WTC11 (cell line): ENCODE measurements at regions not wholly inside any gene's neighbourhood (a gene's known extent, or its start where the extent isn't known, plus 50 kb on each side); places are given as distances from the start of the nearest gene placed in this dataset.

Experiments used
- ATAC-seq: fragments of 200-7000 bp; cut with Tn5 transposase; 2 replicates; pipeline ENCODE4 v1.10.0; 2021; ENCODE audit warnings: mild to moderate bottlenecking, moderate library complexity
- CTCF ChIA-PET: fragments of 300-600 bp; sonication (Branson Sonifier 250); formaldehyde crosslinking; loops from one replicate; lab custom pipeline; 2021; ENCODE audit warnings: antibody characterized with exemption; lab: Charles Lee
- POLR2A ChIA-PET: fragments of 350-600 bp; sonication (Branson Sonifier 250); formaldehyde crosslinking; loops from one replicate; lab custom pipeline; 2021; ENCODE audit warnings: antibody characterized with exemption; lab: Charles Lee
- DNase-seq: peaks from one replicate; pipeline ENCODE4 v3.0.0; 2021; ENCODE audit warnings: low spot score
- H3K27ac Mint-ChIP-seq: 2 replicates; pipeline ENCODE4 v1.8.0; 2021; ENCODE audit warnings: mixed read lengths
- H3K27me3 Mint-ChIP-seq: 2 replicates; pipeline ENCODE4 v1.8.0; 2021; ENCODE audit warnings: low read depth, mild to moderate bottlenecking, moderate library complexity, mixed read lengths
- H3K36me3 Mint-ChIP-seq: 2 replicates; pipeline ENCODE4 v1.8.0; 2021; ENCODE audit warnings: mixed read lengths
- H3K4me1 Mint-ChIP-seq: 2 replicates; pipeline ENCODE4 v1.8.0; 2022; ENCODE audit warnings: mixed read lengths
- H3K4me3 Mint-ChIP-seq: 2 replicates; pipeline ENCODE4 v1.8.0; 2021; ENCODE audit warnings: mild to moderate bottlenecking, moderate library complexity, mixed read lengths
- H3K9me3 Mint-ChIP-seq: 2 replicates; pipeline ENCODE4 v1.8.0; 2021; ENCODE audit warnings: mixed read lengths
- CTCF ChIP-seq: fragments of 200-600 bp; IDR thresholded peaks from 2 replicates; pipeline ENCODE4 v1.8.0; 2022; ENCODE audit warnings: antibody characterized with exemption
- E2F4 ChIP-seq: sonication (generic); formaldehyde crosslinking; IDR thresholded peaks from 2 replicates; pipeline ENCODE4 v1.8.1; 2022; ENCODE audit warnings: low read depth, mild to moderate bottlenecking, moderate library complexity, missing genetic modification reagents, borderline replicate concordance
- ELF4 ChIP-seq: sonication (generic); formaldehyde crosslinking; IDR thresholded peaks from 2 replicates; pipeline ENCODE4 v1.8.1; 2022; ENCODE audit warnings: low read depth, mild to moderate bottlenecking, moderate library complexity, missing genetic modification reagents
- ESRRA ChIP-seq: sonication (generic); formaldehyde crosslinking; IDR thresholded peaks from 2 replicates; pipeline ENCODE4 v1.8.1; 2022; ENCODE audit warnings: mild to moderate bottlenecking, missing genetic modification reagents, borderline replicate concordance
- HMGA2 ChIP-seq: fragments of 250-450 bp; sonication (Bioruptor Pico); IDR thresholded peaks from 2 replicates; pipeline ENCODE4 v1.4.0; 2021; ENCODE audit warnings: mild to moderate bottlenecking, moderate library complexity
- JAZF1 ChIP-seq: fragments of 250-450 bp; sonication (Bioruptor Pico); IDR thresholded peaks from 2 replicates; pipeline ENCODE4 v1.9.0; 2021; ENCODE audit warnings: moderate library complexity, mild to moderate bottlenecking, inconsistent platforms
- MAX ChIP-seq: sonication (generic); formaldehyde crosslinking; IDR thresholded peaks from 2 replicates; pipeline ENCODE4 v1.8.0; 2022; ENCODE audit warnings: mild to moderate bottlenecking, missing genetic modification reagents
- MLX ChIP-seq: sonication (generic); formaldehyde crosslinking; IDR thresholded peaks from 2 replicates; pipeline ENCODE4 v1.8.1; 2023; ENCODE audit warnings: mild to moderate bottlenecking, missing genetic modification reagents, moderate library complexity
- SMAD3 ChIP-seq: sonication (generic); formaldehyde crosslinking; IDR thresholded peaks from 2 replicates; pipeline ENCODE4 v1.8.0; 2022; ENCODE audit warnings: missing genetic modification reagents, mild to moderate bottlenecking, borderline replicate concordance
- SMAD4 ChIP-seq: sonication (generic); formaldehyde crosslinking; IDR thresholded peaks from 2 replicates; pipeline ENCODE4 v1.8.0; 2022; ENCODE audit warnings: mild to moderate bottlenecking, missing genetic modification reagents
- ZBTB21 ChIP-seq: sonication (generic); formaldehyde crosslinking; IDR thresholded peaks from 2 replicates; pipeline ENCODE4 v1.8.1; 2023; ENCODE audit warnings: mild to moderate bottlenecking, missing genetic modification reagents, borderline replicate concordance
- ZNF232 ChIP-seq: sonication (generic); formaldehyde crosslinking; IDR thresholded peaks from 2 replicates; pipeline ENCODE4 v1.8.0; 2022; ENCODE audit warnings: mild to moderate bottlenecking, missing genetic modification reagents
- ZNF317 ChIP-seq: sonication (generic); formaldehyde crosslinking; IDR thresholded peaks from 2 replicates; pipeline ENCODE4 v1.8.1; 2023; ENCODE audit warnings: low read depth, mild to moderate bottlenecking, moderate library complexity, missing genetic modification reagents, borderline replicate concordance
- ZNF416 ChIP-seq: fragments of 250-450 bp; sonication (Bioruptor Pico); IDR thresholded peaks from 2 replicates; pipeline ENCODE4 v1.9.0; 2021; ENCODE audit warnings: mild to moderate bottlenecking, inconsistent platforms
- ZNF425 ChIP-seq: fragments of 250-450 bp; sonication (Bioruptor Pico); conservative IDR thresholded peaks from 2 replicates; pipeline ENCODE4 v1.9.0; 2021; ENCODE audit warnings: mild to moderate bottlenecking
- ZNF532 ChIP-seq: fragments of 250-450 bp; sonication (Bioruptor Pico); IDR thresholded peaks from 2 replicates; pipeline ENCODE4 v1.9.0; 2021; ENCODE audit warnings: mild to moderate bottlenecking, borderline replicate concordance

GRCh38 chr3:40720341-40720740 lies 195.6 kb downstream of the ZNF621 start:
- POLR2A ChIA-PET = no interaction called here
- TF ChIP-seq ZBTB21 (CRISPR knock-in tag) (no peak), E2F4 (CRISPR knock-in tag) (no peak), ZNF416 (no peak)
- Mint-ChIP-seq H3K27ac (no peak overlapping the region), H3K36me3 (no peaks in the 10 kb centered on the region), H3K27me3 (no peaks in the 10 kb centered on the region; the same call in 1 of the 2 replicates), H3K4me3 (no peak overlapping the region), H3K4me1 (peaks cover 6% of the 10 kb centered on the region), H3K9me3 (no peaks in the 10 kb centered on the region)
- CTCF ChIA-PET = interaction anchor here (0.7 to 1.3 kb wide), 4 partner anchors 26 to 516 kb away, joined by 3 to 6 read pairs (median 4); no protein-coding TSS in a partner anchor
- DNase-seq = no peak
- no peak for ATAC-seq

- no peak for TF ChIP-seq MLX
- TF ChIP-seq SMAD3 (CRISPR knock-in tag) = no peak
- TF ChIP-seq MAX (CRISPR knock-in tag) = no peak
- no peak for TF ChIP-seq JAZF1 (CRISPR knock-in tag)
- no peak for TF ChIP-seq ESRRA
- TF ChIP-seq ELF4 (CRISPR knock-in tag) = no peak
- no peak for TF ChIP-seq SMAD4 (CRISPR knock-in tag)
- TF ChIP-seq ZNF232 = no peak
- TF ChIP-seq ZNF425 = no peak
- DNase-seq (no peak), ATAC-seq (no peak)
- CTCF ChIA-PET = interaction anchor here (1.2 to 1.3 kb wide), 2 partner anchors 26 to 140 kb away, joined by 3 to 6 read pairs; no protein-coding TSS in a partner anchor
- Mint-ChIP-seq H3K4me1 (peaks cover 8% of the 10 kb centered on the region), H3K27ac (no peak overlapping the region), H3K27me3 (no peaks in the 10 kb centered on the region; the same call in 1 of the 2 replicates), H3K4me3 (no peak overlapping the region), H3K9me3 (no peaks in the 10 kb centered on the region), H3K36me3 (no peaks in the 10 kb centered on the region)
- POLR2A ChIA-PET = no interaction called here
Measured at GRCh38 chr3:40720863-40721262, 196.1 kb downstream of the ZNF621 start.

GRCh38 chr3:40723083-40723660 lies 198.4 kb downstream of the ZNF621 start:
- Mint-ChIP-seq H3K27ac (no peak overlapping the region), H3K4me1 (peaks cover 8% of the 10 kb centered on the region), H3K4me3 (no peak overlapping the region), H3K36me3 (no peaks in the 10 kb centered on the region)
- TF ChIP-seq HMGA2 (CRISPR knock-in tag) (peak; percentile 93), ZNF317 (CRISPR knock-in tag) (no peak), CTCF (no peak), ZNF532 (CRISPR knock-in tag) (no peak)
- TF ChIP-seq, all 79 proteins: peak for 1
- Mint-ChIP-seq H3K9me3 (peaks cover 8% of the 10 kb centered on the region), H3K27me3 (no peaks in the 10 kb centered on the region; the same call in 1 of the 2 replicates)
- ChIA-PET CTCF (no interaction called here), POLR2A (no interaction called here)
- no peak for ATAC-seq
- DNase-seq = no peak
